ENCODE measurements at regions not wholly inside any gene's neighbourhood (a gene's known extent, or its start where the extent isn't known, plus 50 kb on each side); places are given as distances from the start of the nearest gene placed in this dataset.

- TF ChIP-seq EZH2 (IDR thresholded peaks at IDR 0.05; ENCODE audit: insufficient read depth, low read length) (no peak), CTCF (IDR thresholded peaks at IDR 0.05; ENCODE audit: insufficient read depth, low read depth, low read length) (no peak)
- no peak for FAIRE-seq
Measured at GRCh38 chr10:23891301-23891700, 317.6 kb upstream of the KIAA1217 start.

GRCh38 chr10:23892296-23892695, 316.6 kb upstream of the KIAA1217 start:
- no peaks in the 10 kb centered on the region for H4K20me1 ChIP-seq (ENCODE audit: insufficient read depth, low read length)
- no peaks in the 10 kb centered on the region for H3K9me3 ChIP-seq (ENCODE audit: insufficient read depth, low read depth, low read length)
- no peak overlapping the region for H3K27ac Mint-ChIP-seq (ENCODE audit: unreplicated experiment)
- H3K27ac ChIP-seq (ENCODE audit: low read depth, low read length): no peak overlapping the region
- H2AFZ ChIP-seq (ENCODE audit: low read depth, low read length): no peak overlapping the region
- H3K9ac ChIP-seq (ENCODE audit: low read length): no peak overlapping the region
- no peaks in the 10 kb centered on the region for H3K36me3 ChIP-seq (ENCODE audit: insufficient read depth, low read length)
- FAIRE-seq (no peak), DNase-seq (ENCODE audit: low read depth) (peak; percentile 33)
- no peak overlapping the region for H3K4me3 Mint-ChIP-seq (ENCODE audit: unreplicated experiment)
- no peak overlapping the region for H3K4me3 ChIP-seq (ENCODE audit: insufficient read depth, low read depth, low read length)
- no peaks in the 10 kb centered on the region for H3K79me2 ChIP-seq (ENCODE audit: insufficient read depth, low read length)
- no peaks in the 10 kb centered on the region for H3K27me3 ChIP-seq (ENCODE audit: insufficient read depth, low read length)
- no peaks in the 10 kb centered on the region for H3K27me3 Mint-ChIP-seq (ENCODE audit: low read depth, unreplicated experiment)
- H3K4me2 ChIP-seq (ENCODE audit: low read length): no peak overlapping the region
- peaks cover 6% of the 10 kb centered on the region for H3K4me1 Mint-ChIP-seq (ENCODE audit: low read depth, unreplicated experiment)
- H3K36me3 Mint-ChIP-seq (ENCODE audit: low read depth, unreplicated experiment): no peaks in the 10 kb centered on the region
- no peaks in the 10 kb centered on the region for H3K4me1 ChIP-seq (ENCODE audit: insufficient read depth, low read length)
- H3K9me3 Mint-ChIP-seq (ENCODE audit: unreplicated experiment): no peaks in the 10 kb centered on the region
- no peak for TF ChIP-seq EZH2 (IDR thresholded peaks at IDR 0.05; ENCODE audit: insufficient read depth, low read length)
- no peak for TF ChIP-seq CTCF (IDR thresholded peaks at IDR 0.05; ENCODE audit: insufficient read depth, low read depth, low read length)

More at GRCh38 chr10:23891301-23891700, 317.6 kb upstream of the KIAA1217 start:
- Mint-ChIP-seq H3K4me1 (ENCODE audit: low read depth, unreplicated experiment) (peaks cover 6% of the 10 kb centered on the region), H3K4me3 (ENCODE audit: unreplicated experiment) (no peak overlapping the region), H3K27me3 (ENCODE audit: low read depth, unreplicated experiment) (no peaks in the 10 kb centered on the region), H3K27ac (ENCODE audit: unreplicated experiment) (no peak overlapping the region), H3K36me3 (ENCODE audit: low read depth, unreplicated experiment) (no peaks in the 10 kb centered on the region), H3K9me3 (ENCODE audit: unreplicated experiment) (no peaks in the 10 kb centered on the region)
- Histone ChIP-seq H3K4me3 (ENCODE audit: insufficient read depth, low read depth, low read length) (no peak overlapping the region), H3K4me1 (ENCODE audit: insufficient read depth, low read length) (no peaks in the 10 kb centered on the region), H3K9ac (ENCODE audit: low read length) (no peak overlapping the region), H3K36me3 (ENCODE audit: insufficient read depth, low read length) (no peaks in the 10 kb centered on the region), H3K79me2 (ENCODE audit: insufficient read depth, low read length) (no peaks in the 10 kb centered on the region), H4K20me1 (ENCODE audit: insufficient read depth, low read length) (no peaks in the 10 kb centered on the region), H2AFZ (ENCODE audit: low read depth, low read length) (no peak overlapping the region), H3K9me3 (ENCODE audit: insufficient read depth, low read depth, low read length) (no peaks in the 10 kb centered on the region), H3K27me3 (ENCODE audit: insufficient read depth, low read length) (no peaks in the 10 kb centered on the region), H3K4me2 (ENCODE audit: low read length) (no peak overlapping the region), H3K27ac (ENCODE audit: low read depth, low read length) (no peak overlapping the region)
- DNase-seq (ENCODE audit: low read depth): no peak

- FAIRE-seq (no peak), DNase-seq (ENCODE audit: low read depth) (no peak)
- H3K27ac Mint-ChIP-seq (ENCODE audit: unreplicated experiment): no peak overlapping the region
- TF ChIP-seq CTCF (IDR thresholded peaks at IDR 0.05; ENCODE audit: insufficient read depth, low read depth, low read length) (no peak), EZH2 (IDR thresholded peaks at IDR 0.05; ENCODE audit: insufficient read depth, low read length) (no peak)
- H4K20me1 ChIP-seq (ENCODE audit: insufficient read depth, low read length): no peaks in the 10 kb centered on the region
- no peaks in the 10 kb centered on the region for H3K27me3 ChIP-seq (ENCODE audit: insufficient read depth, low read length)
- no peaks in the 10 kb centered on the region for H3K36me3 ChIP-seq (ENCODE audit: insufficient read depth, low read length)
- H2AFZ ChIP-seq (ENCODE audit: low read depth, low read length): no peak overlapping the region
- no peak overlapping the region for H3K27ac ChIP-seq (ENCODE audit: low read depth, low read length)
- no peak overlapping the region for H3K4me2 ChIP-seq (ENCODE audit: low read length)
- H3K4me1 Mint-ChIP-seq (ENCODE audit: low read depth, unreplicated experiment): peaks cover 3% of the 10 kb centered on the region
- peaks cover 2% of the 10 kb centered on the region for H3K9me3 Mint-ChIP-seq (ENCODE audit: unreplicated experiment)
- no peak overlapping the region for H3K4me3 ChIP-seq (ENCODE audit: insufficient read depth, low read depth, low read length)
- no peak overlapping the region for H3K9ac ChIP-seq (ENCODE audit: low read length)
- no peaks in the 10 kb centered on the region for H3K36me3 Mint-ChIP-seq (ENCODE audit: low read depth, unreplicated experiment)
- no peaks in the 10 kb centered on the region for H3K4me1 ChIP-seq (ENCODE audit: insufficient read depth, low read length)
- H3K9me3 ChIP-seq (ENCODE audit: insufficient read depth, low read depth, low read length): no peaks in the 10 kb centered on the region
- H3K79me2 ChIP-seq (ENCODE audit: insufficient read depth, low read length): no peaks in the 10 kb centered on the region
- H3K27me3 Mint-ChIP-seq (ENCODE audit: low read depth, unreplicated experiment): no peaks in the 10 kb centered on the region
- no peak overlapping the region for H3K4me3 Mint-ChIP-seq (ENCODE audit: unreplicated experiment)
Measured at GRCh38 chr10:23897267-23897666, 311.7 kb upstream of the KIAA1217 start.

All from astrocyte (in vitro differentiated cells and primary cell).